HS-27A (cell line): ENCODE measurements at regions not wholly inside any gene's neighbourhood (a gene's known extent, or its start where the extent isn't known, plus 50 kb on each side); places are given as distances from the start of the nearest gene placed in this dataset.
"Not testable (repeated sequence)": the region's sequence is repeated elsewhere in the genome, so short reads cannot be mapped to it uniquely, and the experiment has no call there.

ENCODE experiments used
- DNase-seq: peaks from one replicate; pipeline ENCODE4 v3.0.0-alpha.2; 2012; ENCODE audit warnings: low read depth, missing footprints

GRCh38 chr4:189096108-189096507 is 844.6 kb upstream of the FRG1 start:
- DNase-seq, result no peak

DNA sequence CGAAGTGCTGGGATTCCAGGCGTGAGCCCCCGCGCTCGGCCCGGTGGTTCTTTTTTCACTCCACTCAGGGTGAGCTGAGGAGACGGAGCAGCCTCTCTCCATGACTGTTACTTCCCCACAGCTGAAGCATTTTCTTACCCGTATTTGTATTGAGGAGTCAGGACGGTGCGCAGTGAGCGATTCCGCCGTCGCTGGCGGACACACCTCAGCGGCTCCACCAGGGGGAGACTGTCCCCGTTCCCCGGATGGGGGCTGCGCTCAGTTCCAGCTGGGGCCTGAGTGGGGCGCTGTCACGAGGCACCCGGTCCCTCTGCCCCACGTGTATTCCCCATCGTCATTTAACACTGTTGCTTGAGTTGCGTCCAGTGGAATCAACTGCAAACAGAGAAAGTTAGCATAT is 844.0 kb upstream of the FRG1 start:
- no peak for DNase-seq

- no peak for DNase-seq
Measured at GRCh38 chr4:189098932-189099696, 841.6 kb upstream of the FRG1 start.

- DNase-seq, result no peak
Measured at GRCh38 chr4:189113389-189113888, 827.2 kb upstream of the FRG1 start.

DNA sequence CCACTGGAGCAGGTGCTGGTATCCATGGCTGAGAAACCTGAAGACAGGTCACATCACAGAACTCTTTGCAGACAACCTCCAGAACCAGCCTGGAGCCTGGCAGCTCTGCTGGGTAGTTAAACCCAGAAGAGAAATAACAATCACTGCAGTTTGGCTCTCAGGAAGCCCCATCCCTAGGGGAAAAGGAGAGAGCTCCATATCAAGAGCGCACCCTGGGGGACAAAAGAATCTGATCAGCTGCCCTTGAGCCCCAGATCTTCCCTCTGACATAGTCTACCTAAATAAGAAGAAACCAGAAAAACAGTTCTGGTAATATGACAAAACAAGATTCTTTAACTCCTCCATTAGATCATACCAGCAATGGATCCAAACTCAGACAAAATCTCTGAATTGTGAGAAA is 823.2 kb upstream of the FRG1 start:
- no peak for DNase-seq

- no peak for DNase-seq
Measured at GRCh38 chr4:189121336-189121735, 819.3 kb upstream of the FRG1 start.

- DNase-seq, result no peak
Measured at GRCh38 chr4:189124149-189124758, 816.4 kb upstream of the FRG1 start.

GRCh38 chr4:189124791-189125190 is 815.9 kb upstream of the FRG1 start:
- DNase-seq, result no peak

- DNase-seq, result no peak
Measured at GRCh38 chr4:189126040-189126439, 814.6 kb upstream of the FRG1 start.

DNA sequence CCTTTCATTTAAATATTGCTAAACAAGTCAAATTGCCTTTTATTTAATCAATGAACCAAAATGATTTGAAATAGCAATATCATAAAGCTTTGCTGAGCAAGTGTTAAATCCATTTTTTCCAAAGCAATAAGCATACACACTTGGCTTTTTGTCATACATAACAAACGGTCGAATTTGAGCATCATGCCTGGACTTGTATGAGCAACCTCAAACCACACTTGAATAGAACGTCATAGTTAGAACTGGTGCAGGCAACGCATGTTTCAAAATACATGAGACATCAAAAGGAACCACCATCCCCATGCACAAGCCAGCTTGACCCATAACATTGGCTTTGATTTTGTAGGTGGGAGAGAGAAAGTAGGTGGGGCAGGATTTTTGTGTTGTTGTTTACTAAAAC is 812.3 kb upstream of the FRG1 start:
- no peak for DNase-seq

GRCh38 chr4:189129044-189129694 is 811.5 kb upstream of the FRG1 start:
- DNase-seq, result no peak

DNA sequence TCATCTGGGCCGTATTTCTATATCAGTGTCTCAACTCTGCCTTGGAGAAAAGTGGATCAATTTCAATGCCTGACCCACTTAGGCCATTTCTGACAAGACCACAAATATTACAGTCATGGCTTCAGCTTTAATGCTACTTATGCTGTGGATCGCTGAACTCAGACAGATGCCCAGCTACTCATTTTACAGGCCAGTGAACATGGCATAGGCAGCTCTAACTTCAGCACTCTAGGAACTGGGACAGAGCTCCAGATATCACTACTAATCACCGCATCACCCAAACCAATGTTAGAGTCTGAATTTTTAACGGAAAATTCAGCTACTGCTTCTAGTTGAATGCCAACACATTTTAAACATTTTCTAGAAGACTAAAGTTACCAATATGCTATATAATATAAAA is 809.6 kb upstream of the FRG1 start:
- DNase-seq, result no peak

DNA sequence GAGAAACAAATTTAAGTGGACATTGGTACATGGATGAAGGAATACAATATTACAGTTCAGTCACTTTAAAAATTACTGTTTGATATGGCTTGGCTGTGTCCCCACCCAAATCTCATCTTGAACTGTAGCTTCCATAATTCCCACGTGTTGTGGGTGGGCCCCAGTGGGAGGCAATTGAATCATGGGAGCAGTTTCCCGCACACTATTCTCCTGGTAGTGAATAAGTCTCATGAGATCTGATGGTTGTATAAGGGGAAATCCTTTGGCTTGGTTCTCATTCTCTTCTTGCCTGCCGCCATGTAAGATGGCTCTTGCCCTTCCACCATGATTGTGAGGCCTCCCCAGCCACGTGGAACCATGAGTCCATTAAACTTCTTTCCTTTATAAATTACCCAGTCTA is 804.2 kb upstream of the FRG1 start:
- DNase-seq, result no peak

DNA sequence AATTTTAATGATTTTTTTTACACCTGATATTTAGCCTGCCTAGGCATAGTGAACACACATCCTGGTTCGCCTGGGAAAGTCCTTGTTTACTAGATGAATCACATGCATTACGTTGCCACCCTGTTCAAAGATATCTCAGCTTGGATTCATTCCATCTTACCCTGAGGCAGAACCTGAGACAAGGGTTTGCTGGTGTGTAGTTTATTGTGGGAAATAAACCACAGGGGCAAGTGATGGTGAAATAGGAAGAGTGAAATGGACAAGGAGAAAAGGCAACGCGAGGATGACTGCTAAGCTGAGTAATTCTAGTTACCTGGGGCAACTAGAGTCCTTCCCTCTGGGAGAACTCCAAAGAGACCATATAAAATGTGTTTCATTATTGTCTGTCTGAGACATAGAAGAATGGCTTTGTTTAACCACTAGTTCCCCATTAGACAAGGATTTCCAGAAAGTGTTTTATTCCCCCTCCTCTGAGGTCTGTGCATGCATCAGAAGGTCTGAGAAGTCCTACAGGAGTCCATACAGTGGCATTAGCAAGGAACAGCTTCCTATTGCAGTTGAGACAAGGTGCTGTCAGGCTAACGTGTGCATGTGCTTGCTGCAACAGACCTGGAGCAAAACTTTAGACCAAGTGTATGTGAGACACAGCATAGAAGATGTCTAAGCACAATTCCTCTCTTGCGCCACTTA is 797.3 kb upstream of the FRG1 start:
- no peak for DNase-seq

DNA sequence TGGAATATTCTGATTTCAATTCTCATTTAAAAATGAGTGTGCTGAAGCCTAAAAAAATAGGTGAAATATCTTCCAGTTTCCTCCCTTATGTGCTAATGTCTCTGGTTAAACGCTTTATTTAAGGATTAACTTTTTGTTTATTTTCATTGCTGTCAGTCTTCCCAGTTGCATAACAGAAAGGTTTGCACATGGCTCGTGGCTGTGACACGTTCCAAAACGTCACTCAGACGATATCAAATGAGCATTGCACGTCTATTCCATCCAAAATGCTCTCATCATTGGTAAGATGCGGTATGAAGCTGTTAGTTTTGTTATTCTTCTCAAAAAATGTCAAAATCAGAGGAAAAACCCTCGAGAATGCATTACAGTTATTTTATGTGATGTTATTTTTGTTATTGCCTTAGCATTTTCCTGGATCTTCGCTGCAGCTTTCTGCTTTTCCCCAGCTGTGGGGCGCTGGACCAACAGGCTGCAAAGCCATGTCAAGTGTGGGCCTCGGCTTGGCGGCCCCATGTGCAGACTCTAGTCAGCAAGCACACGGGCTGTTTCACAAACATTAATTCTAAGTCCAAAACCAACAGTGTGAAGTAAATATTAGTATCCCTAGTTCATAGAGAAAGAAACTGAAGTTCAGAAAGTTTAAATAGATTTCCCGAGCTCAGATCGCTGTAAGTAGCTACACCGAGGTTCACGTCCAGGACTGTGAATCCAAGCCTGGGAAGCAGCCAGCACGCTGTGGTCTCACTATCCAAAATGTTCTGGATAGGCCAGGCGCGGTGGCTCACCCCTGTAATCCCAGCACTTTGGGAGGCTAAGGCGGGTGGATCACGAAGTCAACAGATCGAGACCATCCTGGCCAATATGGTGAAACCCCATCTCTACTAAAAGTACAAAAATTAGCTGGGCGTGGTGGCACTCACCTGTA is 793.4 kb upstream of the FRG1 start:
- no peak for DNase-seq

DNA sequence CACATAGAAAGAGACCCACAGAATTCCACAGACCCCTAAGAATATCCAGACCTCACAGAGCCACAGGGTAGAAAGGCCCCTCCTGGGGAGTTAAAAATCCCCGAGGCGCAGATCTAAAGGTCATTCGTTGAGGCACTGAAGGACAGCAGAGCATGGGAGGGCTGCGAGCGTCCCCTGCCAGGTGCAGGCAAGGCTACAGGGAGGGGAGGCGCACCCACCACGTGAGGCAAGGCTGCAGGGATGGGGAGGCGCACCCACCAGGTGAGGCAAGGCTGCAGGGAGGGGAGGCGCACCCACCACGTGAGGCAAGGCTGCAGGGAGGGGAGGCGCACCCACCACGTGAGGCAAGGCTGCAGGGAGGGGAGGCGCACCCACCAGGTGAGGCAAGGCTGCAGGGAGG is 785.6 kb upstream of the FRG1 start:
- DNase-seq, result not testable (repeated sequence)

- no peak for DNase-seq
Measured at GRCh38 chr4:189162073-189162789, 778.4 kb upstream of the FRG1 start.

DNA sequence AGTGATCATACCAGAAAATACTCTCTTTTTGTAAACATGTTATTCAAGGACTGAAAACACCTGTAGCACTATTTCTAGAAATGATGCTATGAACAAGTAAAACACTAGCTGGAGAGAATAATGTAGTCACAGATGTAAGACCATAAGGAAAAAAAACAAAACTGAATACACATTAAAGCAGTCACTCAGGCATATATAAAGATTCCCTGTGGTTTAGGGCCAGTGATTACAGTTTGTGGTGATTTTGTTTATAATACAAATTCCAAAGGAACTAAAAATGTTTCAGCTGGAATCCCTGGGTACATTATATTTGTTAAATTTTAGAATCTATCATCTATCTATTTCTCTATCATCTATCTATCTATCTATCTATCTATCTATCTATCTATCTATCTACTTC is 777.8 kb upstream of the FRG1 start:
- no peak for DNase-seq

- no peak for DNase-seq
Measured at GRCh38 chr4:189176002-189176401, 764.7 kb upstream of the FRG1 start.

GRCh38 chr4:189177130-189177529 is 763.5 kb upstream of the FRG1 start:
- DNase-seq, result no peak
